Fibroblast of skin of right biceps (primary cell): ENCODE measurements at regions not wholly inside any gene's neighbourhood (a gene's known extent, or its start where the extent isn't known, plus 50 kb on each side); places are given as distances from the start of the nearest gene placed in this dataset.

Experiments
- DNase-seq: peaks from one replicate; pipeline ENCODE4 v3.0.0-alpha.2; 2013

DNA sequence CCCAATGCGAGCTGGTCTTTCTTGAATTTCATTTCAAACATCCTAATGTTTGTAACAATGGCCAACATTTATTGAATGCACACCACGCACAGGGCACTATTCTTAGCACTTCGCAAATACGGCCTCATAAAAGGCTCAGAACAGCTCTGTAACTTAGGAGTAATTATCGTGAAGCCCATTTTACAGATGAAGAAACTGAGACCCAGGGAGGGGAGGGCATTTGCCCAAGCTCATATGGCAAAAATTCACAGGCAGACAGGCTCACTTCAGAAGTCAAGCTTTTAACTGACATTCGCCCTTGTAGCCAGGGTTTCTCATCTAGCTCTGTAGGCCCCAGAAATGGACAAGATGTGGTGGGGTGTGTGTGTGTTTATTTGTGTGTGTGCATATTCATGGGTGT, 60.3 kb upstream of the TBX3 start:
- no peak for DNase-seq

DNA sequence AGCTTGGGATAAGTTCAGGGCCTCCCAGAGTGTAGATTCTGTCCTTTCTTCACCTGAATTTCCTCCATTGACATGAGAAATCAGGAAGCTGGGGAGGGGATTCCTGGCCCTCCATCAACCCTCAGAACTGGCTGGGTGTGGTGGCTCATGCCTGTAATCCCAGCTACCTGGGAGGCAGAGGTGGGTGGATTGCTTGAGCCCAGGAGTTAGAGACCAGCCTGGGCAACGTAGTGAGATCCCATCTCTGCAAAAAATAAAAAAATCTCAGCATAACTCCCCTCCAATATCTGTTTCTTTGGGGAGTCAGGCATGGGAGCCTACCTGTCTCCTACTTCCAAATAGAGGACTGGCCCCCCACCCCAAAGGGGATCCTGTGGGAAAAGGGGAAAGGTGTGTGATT, 59.8 kb upstream of the TBX3 start:
- DNase-seq, result no peak

- DNase-seq, result no peak
Measured at GRCh38 chr12:114743289-114743688, 59.3 kb upstream of the TBX3 start.

DNA sequence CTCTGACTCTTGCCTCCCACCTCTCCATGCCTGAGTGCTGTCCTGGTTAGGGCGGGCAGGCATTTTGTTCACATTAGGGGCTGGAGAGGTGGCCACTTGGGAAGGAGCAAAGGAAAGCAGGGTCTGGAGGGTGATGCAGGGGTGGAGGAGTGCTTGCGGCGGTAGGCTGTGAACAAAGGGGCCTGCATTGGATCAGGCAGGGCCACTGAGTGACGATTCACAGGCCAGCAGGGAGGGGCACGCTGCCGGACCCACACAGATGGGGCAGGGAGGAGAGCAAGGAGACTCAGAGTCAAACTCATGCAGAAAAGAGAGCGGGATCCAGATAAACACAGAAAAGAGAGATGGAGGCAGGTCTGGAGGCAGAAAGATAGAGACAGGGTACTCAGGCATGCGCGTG, 58.4 kb upstream of the TBX3 start:
- DNase-seq, result no peak

DNA sequence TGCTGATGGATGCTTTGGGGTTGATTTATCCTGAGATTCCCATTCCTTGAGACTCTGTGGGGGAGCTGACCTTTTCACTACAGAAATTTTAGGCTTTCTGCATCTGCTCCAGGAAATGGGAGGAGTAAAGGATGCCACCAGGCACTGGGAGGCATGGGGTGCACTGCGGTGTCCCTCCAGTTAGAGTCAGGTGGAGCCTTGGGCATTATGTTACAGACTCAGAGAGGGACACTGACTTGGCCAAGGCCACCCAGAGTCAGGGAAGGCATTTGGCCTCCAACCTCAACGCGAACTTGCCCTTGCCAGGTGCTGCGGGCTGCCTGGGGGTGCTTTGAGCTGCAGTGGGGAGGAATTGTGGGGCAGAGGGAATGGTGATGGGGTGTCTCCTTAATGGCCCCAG, 58.0 kb upstream of the TBX3 start:
- DNase-seq, result no peak

DNA sequence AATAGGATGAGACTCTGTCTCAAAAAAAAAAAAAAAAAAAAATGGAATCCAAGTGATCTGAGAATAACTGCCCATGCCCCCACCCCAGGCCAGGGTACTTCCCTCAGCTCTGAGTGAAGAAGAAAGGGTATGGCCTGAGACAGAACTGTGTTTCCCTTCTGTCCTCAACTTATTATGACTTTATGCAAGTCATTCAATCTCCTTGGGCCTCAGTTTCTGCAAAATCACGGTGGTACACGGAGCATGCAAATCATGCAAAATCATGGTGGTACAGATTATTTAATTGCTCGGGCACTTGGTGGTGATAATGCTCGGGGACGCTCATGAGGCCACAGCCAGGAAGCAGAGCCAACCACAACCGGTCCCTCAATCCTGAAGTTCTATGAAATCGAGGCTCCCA, 56.5 kb upstream of the TBX3 start:
- no peak for DNase-seq

DNA sequence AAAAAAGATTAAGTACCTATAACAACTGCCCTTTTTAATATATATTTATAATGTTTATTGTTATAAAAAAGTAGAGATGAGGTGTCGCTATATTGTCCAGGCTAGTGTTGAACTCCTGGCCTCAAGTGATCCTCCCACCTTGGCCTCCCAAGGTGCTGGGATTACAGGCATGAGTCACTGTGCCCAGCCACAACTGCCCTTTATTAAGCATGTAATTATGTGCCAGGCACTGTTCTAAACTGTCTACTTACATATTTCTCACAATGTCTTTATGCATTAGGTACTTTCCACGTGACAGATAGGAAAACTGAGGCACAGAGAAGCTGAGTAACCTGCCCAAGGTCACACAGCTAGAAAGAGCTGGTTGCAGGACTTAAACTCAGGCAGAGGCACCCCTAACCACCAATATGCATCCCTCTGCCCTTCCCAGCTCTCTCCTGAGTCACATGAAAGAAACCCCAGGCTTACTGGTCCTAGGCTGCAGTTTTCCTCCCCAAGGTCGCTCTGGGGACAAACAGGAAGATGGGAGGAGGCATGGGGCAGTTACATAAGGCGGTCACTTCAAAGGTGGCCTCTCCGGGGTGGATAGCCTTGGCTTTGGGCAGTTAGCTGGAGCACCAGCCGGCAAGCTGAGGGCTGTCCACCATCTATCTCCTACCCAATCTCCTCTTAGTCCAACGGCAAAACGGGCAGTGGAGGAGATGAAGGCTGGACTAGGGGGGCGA, 54.6 kb upstream of the TBX3 start:
- no peak for DNase-seq

DNA sequence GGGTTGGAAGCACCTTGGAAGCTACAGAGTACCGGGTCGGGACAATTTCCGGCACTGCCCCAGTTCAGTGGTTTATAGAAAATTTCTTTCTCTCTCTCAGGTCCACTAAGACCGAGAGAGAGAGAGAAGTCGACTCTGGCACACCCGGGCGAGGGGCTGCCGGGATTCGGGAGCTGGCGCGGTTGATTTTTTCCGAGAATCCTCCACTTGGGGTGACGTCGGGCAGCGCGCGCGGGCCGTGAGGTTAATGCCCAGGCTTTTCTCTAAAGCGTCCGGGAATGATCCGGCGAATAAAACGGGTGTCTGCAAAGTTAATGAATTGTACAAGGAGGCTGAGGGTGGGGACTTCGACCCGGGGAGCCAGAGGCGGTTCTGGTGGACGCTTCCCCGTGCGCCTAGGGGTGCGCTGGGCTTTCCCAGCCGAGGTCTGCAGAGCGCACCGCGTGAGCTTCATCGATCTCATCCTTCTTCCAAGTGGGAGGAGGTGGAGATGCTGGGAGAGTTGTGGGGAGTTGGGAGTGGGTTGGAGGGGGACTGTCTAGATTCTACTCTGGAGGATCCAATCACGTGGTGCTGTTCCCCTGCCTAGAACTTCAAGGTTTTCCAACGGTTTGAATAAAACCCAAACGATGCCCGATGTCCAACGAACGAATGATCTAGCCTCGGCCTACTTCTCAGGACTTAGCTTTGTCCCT, 51.9 kb upstream of the TBX3 start:
- no peak for DNase-seq

GRCh38 chr12:114735011-114735410, 51.0 kb upstream of the TBX3 start:
- no peak for DNase-seq

DNA sequence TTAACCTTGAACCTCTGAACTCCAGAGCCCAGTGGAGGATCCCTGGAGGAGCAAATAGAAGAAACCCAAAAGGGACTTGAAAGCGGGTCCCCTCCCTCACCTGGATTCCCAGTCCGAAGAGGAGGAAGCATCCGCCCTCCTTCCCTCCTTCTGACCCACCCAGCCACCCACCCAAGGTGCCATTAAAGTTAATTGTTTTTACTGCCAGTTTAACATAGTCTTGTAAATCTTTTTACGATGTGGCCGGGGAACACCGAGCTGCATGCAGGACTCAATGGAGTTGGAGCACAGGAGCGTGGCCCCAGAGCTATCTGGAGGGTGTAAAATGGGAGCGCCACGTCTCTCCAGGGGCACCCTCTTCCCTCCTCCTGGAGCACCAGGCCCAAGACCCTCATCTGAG, 49.9 kb upstream of the TBX3 start:
- no peak for DNase-seq
